ENCODE measurements at regions not wholly inside any gene's neighbourhood (a gene's known extent, or its start where the extent isn't known, plus 50 kb on each side); places are given as distances from the start of the nearest gene placed in this dataset.

GRCh38 chr18:66328296-66328878 lies 275.5 kb downstream of the CDH19 start:
- Histone ChIP-seq H3K27ac (replicated peaks) (no peak overlapping the region), H3K36me3 (no peaks in the 10 kb centered on the region), H3K9me3 (replicated peaks) (no peaks in the 10 kb centered on the region), H3K4me3 (no peak overlapping the region), H3K27me3 (ENCODE audit: low read depth) (no peaks in the 10 kb centered on the region), H3K4me1 (no peaks in the 10 kb centered on the region)
- no peak for TF ChIP-seq CTCF (IDR thresholded peaks at IDR 0.05; ENCODE audit: borderline replicate concordance)
- intact Hi-C loops (cut with micrococcal nuclease): no loop called here
- no peak for DNase-seq

GRCh38 chr18:66325251-66325650 lies 278.6 kb downstream of the CDH19 start:
- intact Hi-C loops (cut with micrococcal nuclease): no loop called here
- no peak for DNase-seq
- H3K27me3 ChIP-seq (ENCODE audit: low read depth): no peaks in the 10 kb centered on the region
- no peaks in the 10 kb centered on the region for H3K4me1 ChIP-seq
- no peak overlapping the region for H3K4me3 ChIP-seq
- no peak overlapping the region for H3K27ac ChIP-seq (replicated peaks)
- no peak for TF ChIP-seq CTCF (IDR thresholded peaks at IDR 0.05; ENCODE audit: borderline replicate concordance)
- no peaks in the 10 kb centered on the region for H3K36me3 ChIP-seq
- no peaks in the 10 kb centered on the region for H3K9me3 ChIP-seq (replicated peaks)

- TF ChIP-seq CTCF (IDR thresholded peaks at IDR 0.05; ENCODE audit: borderline replicate concordance): no peak
Measured at GRCh38 chr18:66324616-66325015, 279.3 kb downstream of the CDH19 start.

GRCh38 chr18:66317243-66318090 lies 286.4 kb downstream of the CDH19 start:
- Histone ChIP-seq H3K4me1 (no peaks in the 10 kb centered on the region), H3K27me3 (ENCODE audit: low read depth) (no peaks in the 10 kb centered on the region), H3K4me3 (no peak overlapping the region), H3K27ac (replicated peaks) (no peak overlapping the region), H3K36me3 (no peaks in the 10 kb centered on the region), H3K9me3 (replicated peaks) (no peaks in the 10 kb centered on the region)
- TF ChIP-seq CTCF (IDR thresholded peaks at IDR 0.05; ENCODE audit: borderline replicate concordance): no peak
- intact Hi-C loops (cut with micrococcal nuclease): no loop called here
- DNase-seq: no peak

More at GRCh38 chr18:66324616-66325015, 279.3 kb downstream of the CDH19 start:
- Histone ChIP-seq H3K27ac (replicated peaks) (no peak overlapping the region), H3K4me3 (no peak overlapping the region), H3K9me3 (replicated peaks) (no peaks in the 10 kb centered on the region), H3K27me3 (ENCODE audit: low read depth) (no peaks in the 10 kb centered on the region), H3K36me3 (no peaks in the 10 kb centered on the region), H3K4me1 (no peaks in the 10 kb centered on the region)
- DNase-seq: no peak
- intact Hi-C loops (cut with micrococcal nuclease): no loop called here

GRCh38 chr18:66316701-66317100 lies 287.2 kb downstream of the CDH19 start:
- H3K27ac ChIP-seq (replicated peaks): no peak overlapping the region
- no peaks in the 10 kb centered on the region for H3K36me3 ChIP-seq
- no peak for DNase-seq
- intact Hi-C loops (cut with micrococcal nuclease): no loop called here
- H3K27me3 ChIP-seq (ENCODE audit: low read depth): no peaks in the 10 kb centered on the region
- no peak overlapping the region for H3K4me3 ChIP-seq
- no peaks in the 10 kb centered on the region for H3K9me3 ChIP-seq (replicated peaks)
- TF ChIP-seq CTCF (IDR thresholded peaks at IDR 0.05; ENCODE audit: borderline replicate concordance): no peak
- H3K4me1 ChIP-seq: no peaks in the 10 kb centered on the region
